ENCODE measurements at regions not wholly inside any gene's neighbourhood (a gene's known extent, or its start where the extent isn't known, plus 50 kb on each side); places are given as distances from the start of the nearest gene placed in this dataset.

DNA sequence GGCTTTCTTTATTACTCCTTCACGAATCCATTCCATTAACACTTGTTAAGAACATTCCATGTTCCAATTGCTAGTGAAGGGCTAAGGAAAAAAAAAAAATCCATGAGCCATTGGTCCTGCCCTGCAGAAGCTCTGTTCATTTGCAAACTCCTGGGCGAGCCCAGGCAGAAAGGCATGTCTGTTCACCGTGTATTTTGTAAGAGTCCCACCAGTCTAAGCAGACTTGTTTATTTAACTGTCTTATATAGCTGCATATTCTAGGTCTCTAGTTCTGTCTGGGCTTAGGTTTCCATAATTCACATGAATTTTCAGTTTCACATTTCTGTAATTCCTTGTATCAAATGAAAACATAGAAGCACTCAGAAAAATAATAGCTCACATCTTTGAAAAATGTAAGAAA, 97.4 kb upstream of the POU2AF2 start:
- no peak for DNase-seq (ENCODE audit: low spot score)

DNA sequence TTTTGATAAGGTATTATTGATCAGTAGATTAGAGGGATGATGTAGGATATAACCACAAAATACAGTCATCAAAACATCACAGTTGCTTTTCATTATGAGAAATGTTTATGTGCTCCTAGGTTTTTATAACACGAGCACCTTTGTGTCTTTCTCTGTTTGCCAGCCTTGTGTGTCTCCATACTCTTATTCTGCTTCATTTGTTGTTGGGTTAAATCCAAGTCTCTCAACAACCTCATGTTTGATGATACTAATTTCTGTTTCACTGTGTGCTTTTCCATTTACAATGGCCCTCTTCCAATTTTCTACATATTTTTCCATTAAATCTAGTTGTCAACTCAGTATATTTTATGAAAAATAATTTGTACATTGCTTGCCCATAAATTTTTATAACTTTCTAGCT, 107.7 kb upstream of the POU2AF2 start:
- DNase-seq (ENCODE audit: low spot score), result no peak

DNA sequence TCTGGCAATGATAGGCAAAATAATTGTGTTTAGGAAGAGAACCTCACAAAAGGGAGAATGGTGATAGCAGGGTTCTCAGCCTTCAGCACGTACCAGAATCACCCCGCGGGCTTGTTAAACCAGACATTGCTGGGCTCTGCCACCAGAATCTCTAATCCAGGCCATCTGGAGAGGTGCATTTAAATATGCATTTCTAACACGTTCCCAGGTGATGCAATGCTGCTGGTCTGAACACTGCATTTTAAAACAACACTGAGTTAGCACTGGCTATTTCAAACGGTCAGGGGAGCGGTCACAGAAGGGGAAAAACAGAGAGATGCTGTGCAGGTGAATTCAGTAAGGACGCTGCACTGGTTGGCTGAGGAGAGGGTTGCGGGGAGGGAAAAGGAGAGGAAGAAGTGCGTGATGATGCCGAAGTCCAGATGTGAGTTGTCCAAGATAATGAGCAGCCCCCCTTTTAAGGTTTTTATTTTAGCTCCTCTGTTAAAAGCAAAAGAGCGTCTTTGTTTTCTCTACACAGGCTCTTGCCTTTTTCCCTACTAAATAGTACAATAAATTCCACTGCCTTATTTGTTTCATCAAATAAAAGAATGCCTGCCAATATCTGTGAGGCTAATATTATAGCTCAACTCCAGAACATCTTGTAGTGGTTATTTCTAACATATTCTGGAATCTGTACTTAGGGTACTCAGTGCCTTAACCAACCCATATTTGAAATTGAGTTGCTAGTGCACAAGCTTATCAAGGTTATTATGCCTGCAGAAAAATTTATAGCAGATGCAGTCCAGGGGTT, 109.6 kb upstream of the POU2AF2 start:
- no peak for DNase-seq (ENCODE audit: low spot score)

DNA sequence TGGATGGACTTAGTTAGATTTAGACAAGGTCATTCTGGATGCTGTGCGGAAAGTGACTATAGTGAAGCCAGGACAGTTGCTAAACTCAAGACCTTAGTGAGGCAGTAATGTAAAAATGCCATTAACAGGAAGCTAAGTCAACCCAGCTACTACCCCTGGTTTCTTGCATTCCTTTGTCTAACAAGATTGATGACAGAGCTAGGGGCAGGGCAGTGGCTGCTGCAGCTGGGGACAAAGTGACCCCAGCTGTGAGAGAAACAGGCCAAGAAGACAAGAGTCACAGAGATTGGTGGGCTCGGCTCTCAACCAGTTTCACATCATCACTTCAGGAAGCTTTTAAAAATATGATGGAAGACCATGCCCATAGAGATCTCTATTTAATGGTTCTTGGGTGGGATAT, 110.4 kb upstream of the POU2AF2 start:
- no peak for DNase-seq (ENCODE audit: low spot score)

DNA sequence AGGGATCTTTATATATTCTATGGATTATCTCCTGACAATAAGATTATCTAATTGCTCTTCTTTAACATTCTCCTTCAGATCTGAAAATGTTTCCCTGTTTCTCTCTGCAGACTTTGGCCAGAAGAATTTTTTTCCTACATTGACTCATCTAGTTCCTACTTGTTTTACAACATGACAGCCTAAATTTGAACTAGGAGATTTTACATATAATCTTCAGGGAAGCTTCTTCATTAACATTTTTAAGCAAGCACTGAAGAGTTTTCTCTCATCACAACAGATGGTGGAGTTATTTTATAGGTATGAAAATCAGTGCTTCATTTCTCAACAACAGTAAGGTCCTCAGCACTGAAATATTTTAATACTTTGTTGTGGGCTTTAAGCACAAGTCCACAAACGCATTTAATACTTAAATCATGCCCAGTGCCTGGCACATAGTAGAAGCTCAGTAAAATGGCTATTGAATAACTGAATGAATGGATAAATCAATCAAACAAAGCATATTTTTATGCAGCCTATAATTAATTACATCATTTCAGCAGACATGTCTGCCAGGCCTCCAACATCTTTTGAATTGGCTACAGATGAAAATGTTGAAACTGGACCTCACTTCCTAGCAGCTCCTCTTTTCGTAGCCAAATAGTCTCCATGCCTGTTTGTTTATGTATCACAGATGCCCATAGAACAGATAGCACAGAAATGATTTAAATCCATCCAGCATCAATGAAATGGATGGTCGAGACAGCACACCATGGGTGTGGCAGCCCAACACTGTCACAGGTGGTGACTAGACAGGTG, 117.3 kb upstream of the POU2AF2 start:
- DNase-seq (ENCODE audit: low spot score), result no peak

DNA sequence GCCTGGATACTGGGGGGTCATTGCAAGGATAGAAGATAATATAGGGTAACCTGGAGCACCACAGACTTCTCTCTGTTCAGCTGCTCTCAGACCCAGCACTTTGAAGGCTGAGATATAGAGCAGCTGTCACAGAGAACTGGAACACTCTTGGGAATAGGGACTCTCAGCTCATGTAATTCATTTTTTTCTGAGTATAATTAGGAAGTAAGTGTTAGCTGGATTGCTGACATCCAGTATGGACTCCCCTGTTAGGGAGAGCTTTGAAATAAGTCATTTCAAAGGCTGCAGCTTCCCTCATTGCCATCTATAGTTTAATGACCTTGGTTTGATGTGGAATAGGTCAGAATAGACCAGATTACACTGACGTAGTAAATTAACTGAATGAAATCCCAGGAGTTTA, 120.8 kb upstream of the POU2AF2 start:
- DNase-seq (ENCODE audit: low spot score), result no peak

DNA sequence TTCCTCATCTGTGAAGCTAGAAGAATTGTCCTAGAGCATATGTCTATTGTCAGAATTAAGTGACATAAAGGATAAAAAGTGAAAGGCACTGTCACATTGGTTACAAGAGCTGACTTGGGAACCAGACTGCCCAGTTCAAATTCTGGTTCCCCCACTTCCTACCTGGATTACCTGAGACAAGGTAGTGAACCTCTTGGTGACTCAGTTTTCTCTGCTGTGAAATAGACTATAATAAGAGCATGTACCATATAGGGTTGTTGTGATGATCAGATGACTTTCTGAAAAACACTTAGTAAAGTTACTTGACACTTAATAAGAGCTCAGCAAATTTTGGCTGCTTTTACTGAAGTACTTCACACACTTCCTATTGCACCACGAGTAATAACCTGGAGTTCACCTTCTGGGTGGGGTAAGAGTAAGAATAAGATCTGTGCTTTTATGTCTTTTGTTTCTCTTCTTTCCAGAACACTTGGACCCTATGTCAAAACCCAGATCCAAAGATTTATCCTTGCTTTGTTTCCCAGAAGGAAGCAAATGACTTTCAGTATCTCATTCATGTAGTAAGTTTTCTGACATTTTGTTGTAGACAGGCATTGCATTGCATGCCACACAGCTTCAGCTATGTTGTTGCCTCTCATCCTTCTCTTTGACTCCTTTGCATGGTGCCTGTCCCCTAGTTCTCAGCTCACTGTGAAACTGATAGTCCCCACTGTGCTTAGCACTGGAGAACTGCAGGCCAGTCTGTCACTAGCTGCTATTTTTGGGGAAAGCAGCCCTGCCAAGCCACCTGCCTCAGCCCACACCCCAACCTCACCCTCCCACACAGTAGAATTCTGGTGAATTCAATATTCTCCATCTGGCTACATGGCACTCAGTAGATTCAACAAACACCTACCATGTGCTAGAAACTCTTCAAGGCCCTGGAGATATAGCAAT, 121.8 kb upstream of the POU2AF2 start:
- DNase-seq (ENCODE audit: low spot score), result no peak

DNA sequence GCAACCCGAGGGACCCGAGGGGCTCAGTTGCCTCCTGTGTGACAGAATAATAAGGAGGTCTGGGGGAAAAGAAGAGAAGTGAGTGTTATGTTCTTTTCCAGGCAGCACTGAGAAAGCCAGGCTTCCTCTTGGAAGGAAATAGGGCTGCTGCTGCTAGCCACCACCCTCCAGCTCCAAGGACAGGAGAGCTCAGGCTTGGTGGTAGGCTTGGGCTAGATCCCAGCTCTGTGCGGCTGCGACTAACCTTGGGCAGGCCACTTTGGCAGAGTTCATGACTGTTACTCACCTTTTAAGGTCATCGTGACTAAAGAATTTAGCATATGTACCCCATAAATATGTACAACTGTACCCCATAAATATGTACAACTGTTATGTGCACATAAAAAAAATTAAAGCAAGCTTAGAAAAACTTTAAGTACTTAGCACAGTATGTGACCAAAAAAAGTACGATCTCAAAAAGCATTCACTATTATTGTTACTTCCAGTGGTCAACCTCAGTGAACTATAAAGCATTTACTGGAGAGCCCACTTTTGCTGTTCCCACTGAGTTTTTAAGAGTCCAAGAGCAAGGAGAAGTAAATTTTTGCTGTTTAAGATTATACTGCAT, 124.7 kb upstream of the POU2AF2 start:
- DNase-seq (ENCODE audit: low spot score), result no peak

DNA sequence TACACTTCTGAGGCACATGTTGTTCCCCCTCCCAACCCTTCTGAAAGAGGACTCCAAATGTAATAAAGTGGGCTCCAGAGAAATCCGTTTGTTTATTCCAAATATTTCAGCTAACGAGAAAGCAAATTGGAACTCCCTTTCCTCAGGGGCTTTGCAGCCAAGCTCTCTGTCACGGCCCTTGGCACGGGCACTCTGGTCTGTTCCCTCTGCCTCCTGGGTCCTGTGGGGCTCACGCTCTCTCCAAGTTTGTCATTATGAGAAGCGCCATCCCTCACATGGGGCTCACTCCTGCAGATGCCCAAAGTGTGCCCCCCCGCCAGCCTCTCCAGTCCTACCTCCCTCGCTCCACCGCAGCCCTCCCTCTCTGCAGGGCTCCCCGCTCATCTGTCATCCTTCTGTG, 125.4 kb upstream of the POU2AF2 start:
- DNase-seq (ENCODE audit: low spot score), result no peak

DNA sequence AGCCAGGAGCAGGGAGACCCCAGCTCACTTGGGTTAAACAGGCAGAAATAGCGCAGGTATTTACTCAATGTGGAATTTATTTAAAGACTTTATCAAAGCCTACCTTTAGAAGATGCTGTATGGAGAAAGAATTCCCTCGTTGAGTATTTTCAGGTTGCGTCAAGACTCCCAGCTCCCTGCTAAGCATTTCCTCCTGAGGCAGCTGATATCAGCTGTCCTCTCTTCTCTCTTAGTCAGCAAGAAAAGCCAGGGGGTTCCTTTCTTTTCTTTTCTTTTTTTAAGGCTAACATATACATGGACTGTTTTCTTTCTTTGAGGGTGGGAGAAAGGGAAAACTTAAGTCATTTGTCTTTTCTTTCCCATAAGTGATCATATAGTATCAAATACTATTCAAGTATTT, 125.8 kb upstream of the POU2AF2 start:
- no peak for DNase-seq (ENCODE audit: low spot score)

DNA sequence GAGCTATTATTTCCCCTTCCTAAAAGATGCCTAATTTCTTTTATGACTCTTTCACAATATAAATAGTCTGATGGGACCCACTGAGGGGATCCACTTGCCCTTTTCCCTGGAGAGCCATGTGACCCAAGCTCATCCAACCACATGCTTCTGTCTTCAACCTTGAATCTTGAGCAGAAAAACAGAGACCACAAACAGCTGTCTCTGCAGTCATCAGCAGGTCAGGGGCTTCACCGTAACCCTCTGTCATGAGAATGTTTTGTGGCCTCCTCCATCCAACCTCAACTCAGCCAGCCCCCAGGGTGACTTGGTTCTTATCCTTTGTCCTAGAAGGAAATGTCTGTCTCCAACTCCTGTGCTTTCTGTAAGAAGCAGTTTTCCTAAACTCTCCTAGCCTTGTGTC, 129.6 kb upstream of the POU2AF2 start:
- no peak for DNase-seq (ENCODE audit: low spot score)

DNA sequence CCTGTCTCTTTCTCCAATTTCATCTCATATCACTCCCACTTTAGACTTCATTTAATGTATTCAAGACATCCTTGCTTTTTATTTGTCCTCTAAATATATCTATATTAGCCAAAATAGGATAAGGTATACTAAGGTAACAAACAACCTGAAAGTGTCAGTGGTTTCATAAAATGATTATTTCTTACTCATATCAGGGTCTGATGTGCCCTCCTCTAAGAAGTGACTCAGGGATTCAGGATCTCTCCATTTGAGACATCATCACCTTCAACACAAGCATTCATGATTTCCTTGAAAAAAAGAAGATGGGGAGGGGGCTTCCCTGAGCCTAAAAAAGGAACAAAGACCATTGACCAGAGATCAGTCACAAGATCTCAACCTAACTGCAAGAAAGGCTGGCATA, 131.4 kb upstream of the POU2AF2 start:
- no peak for DNase-seq (ENCODE audit: low spot score)

DNA sequence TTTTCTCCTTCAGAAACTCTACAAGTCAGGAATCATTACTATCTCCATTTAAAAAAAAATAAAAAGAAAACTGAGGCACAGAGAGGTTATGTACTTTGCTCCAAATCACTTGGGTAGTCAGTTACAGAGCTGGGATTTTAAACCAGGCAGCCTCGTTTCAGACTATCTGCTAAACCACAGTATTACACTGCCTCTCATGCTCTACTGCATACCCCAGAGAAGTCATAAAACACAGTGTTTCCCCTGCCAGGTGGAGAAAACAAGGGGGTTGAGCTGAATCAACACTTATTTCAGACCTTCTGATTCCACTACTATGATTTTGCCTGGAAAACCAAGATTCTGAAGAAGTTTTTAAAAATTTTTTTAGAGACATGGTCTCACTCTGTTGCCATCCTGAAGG, 132.9 kb upstream of the POU2AF2 start:
- no peak for DNase-seq (ENCODE audit: low spot score)

DNA sequence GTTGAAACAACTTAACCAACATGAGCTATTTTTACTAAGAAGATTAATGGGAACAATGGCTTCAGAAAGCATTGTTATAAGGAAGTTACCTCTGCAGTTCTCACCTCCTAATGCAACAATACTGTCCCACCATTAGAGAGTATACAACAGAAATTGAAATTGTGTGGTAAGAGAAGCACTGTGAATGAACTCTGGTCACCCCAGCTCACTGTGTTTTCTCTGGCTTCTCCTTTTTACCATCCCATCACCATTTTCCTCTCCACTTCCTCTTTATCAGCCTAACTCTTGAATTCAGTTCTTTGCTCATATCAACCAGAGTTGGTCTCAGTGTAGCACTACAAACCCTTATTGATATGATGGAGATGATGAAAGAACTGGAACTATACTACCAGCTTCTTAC, 138.0 kb upstream of the POU2AF2 start:
- no peak for DNase-seq (ENCODE audit: low spot score)

DNA sequence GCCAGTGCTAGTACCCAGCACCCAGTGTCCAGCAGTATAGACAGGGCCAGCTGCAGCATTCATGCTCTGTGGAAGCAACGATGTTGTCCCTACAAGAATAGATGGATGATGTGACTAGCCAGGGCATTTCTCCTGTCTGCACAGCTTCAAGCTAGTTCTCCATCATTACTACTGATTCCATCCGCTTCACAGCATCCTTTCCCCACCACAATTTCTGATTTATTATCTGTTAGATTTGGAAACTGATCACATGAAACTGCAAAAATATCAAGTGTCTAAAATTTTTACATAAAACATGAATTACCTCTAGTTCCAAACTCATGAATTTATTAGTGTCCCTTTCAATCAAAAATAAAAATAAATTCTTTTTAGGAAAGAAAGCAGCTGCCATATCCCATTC, 138.9 kb upstream of the POU2AF2 start:
- DNase-seq (ENCODE audit: low spot score), result no peak

DNA sequence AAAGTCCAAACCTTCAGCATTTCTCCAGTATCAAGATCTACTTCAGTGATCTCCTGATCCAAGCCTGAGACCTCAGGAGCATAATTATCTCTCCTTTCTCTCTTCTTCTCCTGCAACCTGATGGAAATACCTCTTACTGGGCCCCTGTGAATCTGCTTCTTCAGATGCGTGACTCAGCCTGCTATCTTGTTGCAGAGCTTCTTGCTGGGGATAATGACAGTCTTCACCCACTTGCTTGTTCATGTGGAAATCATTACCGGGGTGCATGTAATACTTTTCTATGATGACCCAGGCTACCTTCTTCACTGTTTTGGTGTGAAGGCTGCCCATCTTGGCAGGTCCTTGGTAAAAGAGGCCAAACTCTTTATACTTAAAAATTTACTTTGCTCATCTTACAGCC, 140.0 kb upstream of the POU2AF2 start:
- DNase-seq (ENCODE audit: low spot score), result no peak

DNA sequence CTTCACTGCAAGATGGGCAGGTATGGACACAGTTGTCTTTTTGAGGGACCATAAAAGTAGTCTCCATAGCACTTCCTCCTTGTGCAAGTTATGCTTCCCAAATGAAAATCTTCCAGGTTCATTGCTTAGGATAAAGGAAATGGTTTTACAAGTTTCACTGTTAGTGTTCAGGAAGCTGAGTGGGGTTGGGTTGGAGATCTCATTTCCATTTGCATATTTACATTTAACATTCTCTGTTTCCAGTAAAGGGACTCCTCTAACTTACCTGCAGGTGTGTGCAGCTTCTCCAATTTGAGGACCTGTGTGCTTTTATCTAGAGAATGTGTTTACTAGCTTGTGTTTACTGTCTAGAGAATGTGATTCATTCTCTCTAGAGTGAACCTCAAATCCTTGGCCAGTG, 141.3 kb upstream of the POU2AF2 start:
- DNase-seq (ENCODE audit: low spot score), result no peak

DNA sequence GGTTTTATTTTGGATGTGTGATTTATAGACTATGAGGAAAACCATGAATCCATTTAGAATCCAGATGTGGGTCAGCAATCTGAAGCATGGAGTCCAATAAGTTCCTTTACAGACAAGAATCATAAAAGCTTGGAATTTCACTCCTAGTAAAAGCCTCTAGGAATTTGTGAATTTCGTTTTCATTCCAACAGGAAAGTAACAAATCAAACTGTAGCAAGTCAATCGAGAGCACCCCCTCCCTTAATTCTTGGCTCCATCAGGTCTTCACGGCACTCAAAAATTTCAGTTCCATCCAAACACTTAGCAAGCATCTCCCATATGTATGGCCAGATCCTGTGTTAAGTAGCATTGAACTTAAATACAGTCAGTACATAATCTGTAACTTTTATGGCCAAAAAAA, 143.6 kb upstream of the POU2AF2 start:
- DNase-seq (ENCODE audit: low spot score), result no peak

DNA sequence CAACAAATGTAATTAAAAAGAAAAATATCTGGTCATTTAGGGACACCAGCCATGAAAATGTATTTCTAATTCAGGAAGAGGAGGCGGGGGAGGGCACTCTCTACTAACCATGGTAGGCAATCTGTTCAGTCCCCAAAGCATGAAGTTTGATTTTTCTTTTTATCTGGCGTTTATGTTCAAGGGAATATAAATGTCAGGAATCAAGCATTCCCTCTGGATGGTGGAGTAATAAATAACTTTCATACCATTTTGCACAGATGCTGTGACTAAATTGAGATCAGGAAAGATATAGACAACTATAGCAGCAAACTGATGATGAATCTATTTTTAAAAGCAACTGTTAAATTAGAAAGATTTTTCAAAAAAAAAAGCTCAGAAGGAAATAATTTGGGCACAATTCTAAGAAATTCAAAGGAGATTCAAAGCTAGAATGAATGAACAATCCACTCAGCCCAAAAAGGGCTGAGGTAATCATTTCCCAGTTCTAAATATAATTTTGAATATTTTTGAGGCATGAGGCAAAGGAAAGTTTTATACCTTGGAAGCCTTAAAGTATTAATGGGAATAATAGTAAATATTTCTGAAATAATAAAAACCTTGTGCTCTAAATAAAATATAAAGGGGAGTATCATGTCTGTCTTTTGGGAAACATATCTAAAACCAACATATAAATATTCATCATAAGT, 146.4 kb upstream of the POU2AF2 start:
- DNase-seq (ENCODE audit: low spot score), result no peak

DNA sequence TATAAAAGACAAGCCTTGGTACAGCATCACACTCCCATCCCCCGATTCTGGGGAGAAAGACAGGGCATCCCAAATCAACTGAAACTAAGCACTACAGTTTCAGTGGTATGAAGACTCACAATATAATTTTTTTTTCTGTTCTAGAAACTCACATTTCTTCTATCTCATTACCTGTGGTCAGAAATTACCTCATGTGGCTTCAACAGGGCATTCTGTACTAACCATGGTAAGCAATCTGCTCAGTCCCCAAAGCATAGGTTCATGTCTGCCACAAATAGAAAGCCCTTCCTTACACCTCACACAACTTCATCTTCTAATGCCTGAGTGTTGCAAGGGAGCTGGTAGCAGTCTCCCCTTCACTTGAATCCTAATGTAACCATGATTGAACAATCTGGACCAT, 147.4 kb upstream of the POU2AF2 start:
- DNase-seq (ENCODE audit: low spot score), result no peak

DNA sequence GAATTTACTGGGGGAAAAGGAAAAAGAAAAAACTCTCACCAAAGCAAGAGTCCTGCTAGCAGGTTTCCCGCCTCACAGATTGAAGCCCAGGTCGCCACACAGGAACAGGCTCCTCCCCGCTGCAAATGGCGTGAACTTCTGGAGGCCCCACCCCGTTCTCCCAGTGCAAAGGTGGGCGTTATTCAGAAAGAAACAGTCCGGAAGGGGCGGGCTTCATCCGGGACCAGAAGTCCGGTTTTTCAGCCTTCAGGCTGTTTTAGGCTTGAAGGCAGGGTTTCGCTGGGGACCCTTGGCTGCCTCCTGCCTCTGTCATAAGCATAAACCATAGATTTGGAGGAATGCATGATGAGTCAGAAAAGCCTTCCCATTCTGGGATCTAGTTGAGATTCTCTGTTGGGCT, 148.3 kb upstream of the POU2AF2 start:
- no peak for DNase-seq (ENCODE audit: low spot score)
